ENCODE measurements at regions not wholly inside any gene's neighbourhood (a gene's known extent, or its start where the extent isn't known, plus 50 kb on each side); places are given as distances from the start of the nearest gene placed in this dataset.

- TF ChIP-seq, protein P1, sequence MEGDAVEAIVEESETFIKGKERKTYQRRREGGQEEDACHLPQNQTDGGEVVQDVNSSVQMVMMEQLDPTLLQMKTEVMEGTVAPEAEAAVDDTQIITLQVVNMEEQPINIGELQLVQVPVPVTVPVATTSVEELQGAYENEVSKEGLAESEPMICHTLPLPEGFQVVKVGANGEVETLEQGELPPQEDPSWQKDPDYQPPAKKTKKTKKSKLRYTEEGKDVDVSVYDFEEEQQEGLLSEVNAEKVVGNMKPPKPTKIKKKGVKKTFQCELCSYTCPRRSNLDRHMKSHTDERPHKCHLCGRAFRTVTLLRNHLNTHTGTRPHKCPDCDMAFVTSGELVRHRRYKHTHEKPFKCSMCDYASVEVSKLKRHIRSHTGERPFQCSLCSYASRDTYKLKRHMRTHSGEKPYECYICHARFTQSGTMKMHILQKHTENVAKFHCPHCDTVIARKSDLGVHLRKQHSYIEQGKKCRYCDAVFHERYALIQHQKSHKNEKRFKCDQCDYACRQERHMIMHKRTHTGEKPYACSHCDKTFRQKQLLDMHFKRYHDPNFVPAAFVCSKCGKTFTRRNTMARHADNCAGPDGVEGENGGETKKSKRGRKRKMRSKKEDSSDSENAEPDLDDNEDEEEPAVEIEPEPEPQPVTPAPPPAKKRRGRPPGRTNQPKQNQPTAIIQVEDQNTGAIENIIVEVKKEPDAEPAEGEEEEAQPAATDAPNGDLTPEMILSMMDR (IDR thresholded peaks at IDR 0.05) = no peak
- TF ChIP-seq POLR2A (IDR thresholded peaks at IDR 0.05) = no peak
These were observed 108.5 kb downstream of the PSAT1 start for GRCh38 chr9:78405461-78405860.
